GM23338 (cell line): ENCODE measurements at regions not wholly inside any gene's neighbourhood (a gene's known extent, or its start where the extent isn't known, plus 50 kb on each side); places are given as distances from the start of the nearest gene placed in this dataset.

Experiments
- ATAC-seq: fragments of 200-7000 bp; cut with Tn5 transposase; 3 replicates; pipeline ENCODE4 v1.9.1; 2020
- DNase-seq: peaks from one replicate; pipeline ENCODE4 v3.0.0-alpha.2; 2015; ENCODE audit warnings: low spot score
- H2AFZ ChIP-seq: fragments of 200-600 bp; sonication (generic); 2 replicates; pipeline ENCODE4 v1.8.0; 2016; ENCODE audit warnings: antibody characterized with exemption, mild to moderate bottlenecking, moderate library complexity
- H3F3A ChIP-seq: fragments of 200-600 bp; sonication (generic); replicated peaks from 2 replicates; pipeline ENCODE4 v1.8.0; 2017; ENCODE audit warnings: antibody characterized with exemption, mixed run types, low read depth
- H3K27ac ChIP-seq: fragments of 200-600 bp; sonication (generic); 2 replicates; pipeline ENCODE4 v1.6.1; 2016; ENCODE audit warnings: low read depth
- H3K27me3 ChIP-seq: fragments of 200-600 bp; sonication (generic); 2 replicates; pipeline ENCODE4 v1.8.0; 2016; ENCODE audit warnings: mild to moderate bottlenecking, mixed run types, moderate library complexity; ENCODE audit not compliant: insufficient read depth
- H3K36me3 ChIP-seq: fragments of 200-600 bp; sonication (generic); 2 replicates; pipeline ENCODE4 v1.8.0; 2016; ENCODE audit warnings: mild to moderate bottlenecking; ENCODE audit not compliant: insufficient read depth
- H3K4me1 ChIP-seq: fragments of 200-600 bp; sonication (generic); 2 replicates; pipeline ENCODE4 v1.8.0; 2016; ENCODE audit warnings: mild to moderate bottlenecking, moderate library complexity; ENCODE audit not compliant: insufficient read depth
- H3K4me2 ChIP-seq: fragments of 200-600 bp; sonication (generic); 2 replicates; pipeline ENCODE4 v1.7.1; 2017; ENCODE audit warnings: mixed run types
- H3K4me3 ChIP-seq: fragments of 200-600 bp; sonication (generic); 2 replicates; pipeline ENCODE4 v1.6.1; 2016; ENCODE audit warnings: mixed run types
- H3K79me2 ChIP-seq: fragments of 200-600 bp; sonication (generic); replicated peaks from 2 replicates; pipeline ENCODE4 v1.8.0; 2017; ENCODE audit warnings: mild to moderate bottlenecking; ENCODE audit not compliant: insufficient read depth
- H3K9me2 ChIP-seq: fragments of 200-600 bp; sonication (generic); 2 replicates; pipeline ENCODE4 v1.8.0; 2017; ENCODE audit not compliant: insufficient read depth
- H4K20me1 ChIP-seq: fragments of 200-600 bp; sonication (generic); replicated peaks from 2 replicates; pipeline ENCODE4 v1.8.0; 2017; ENCODE audit warnings: mild to moderate bottlenecking; ENCODE audit not compliant: insufficient read depth
- H3K27ac Mint-ChIP-seq: 2 replicates; pipeline ENCODE4 v1.8.0; 2020; ENCODE audit warnings: inconsistent platforms, mild to moderate bottlenecking, moderate library complexity, mixed read lengths
- H3K27me3 Mint-ChIP-seq: 3 replicates; pipeline ENCODE4 v1.8.0; 2022; ENCODE audit warnings: low read depth, mild to moderate bottlenecking, moderate library complexity, mixed read lengths, inconsistent platforms; ENCODE audit not compliant: insufficient read depth, poor library complexity
- H3K36me3 Mint-ChIP-seq: 3 replicates; pipeline ENCODE4 v1.8.0; 2021; ENCODE audit warnings: low read depth, mild to moderate bottlenecking, inconsistent platforms, moderate library complexity, mixed read lengths
- H3K4me1 Mint-ChIP-seq: 3 replicates; pipeline ENCODE4 v1.8.0; 2020; ENCODE audit warnings: mild to moderate bottlenecking, inconsistent platforms, mixed read lengths
- H3K4me3 Mint-ChIP-seq: 3 replicates; pipeline ENCODE4 v1.8.0; 2021; ENCODE audit warnings: moderate library complexity, mild to moderate bottlenecking, inconsistent platforms, mixed read lengths
- H3K9me3 Mint-ChIP-seq: 3 replicates; pipeline ENCODE4 v1.8.0; 2020; ENCODE audit warnings: moderate library complexity, mild to moderate bottlenecking, inconsistent platforms, mixed read lengths
- ETS1 ChIP-seq: IDR thresholded peaks from 2 replicates; pipeline ENCODE4 v1.6.1; 2016; ENCODE audit warnings: antibody characterized with exemption
- EZH2 ChIP-seq: fragments of 200-600 bp; sonication (generic); IDR thresholded peaks from one replicate; pipeline ENCODE4 v1.8.0; 2017; ENCODE audit warnings: antibody characterized with exemption, mild to moderate bottlenecking, low read depth; ENCODE audit not compliant: unreplicated experiment
- EZH2phosphoT487 ChIP-seq: fragments of 200-600 bp; sonication (generic); IDR thresholded peaks from one replicate; pipeline ENCODE4 v1.8.1; 2018; ENCODE audit warnings: antibody characterized with exemption; ENCODE audit not compliant: unreplicated experiment
- JUNB ChIP-seq: IDR thresholded peaks from one replicate; pipeline ENCODE4 v1.6.1; 2016; ENCODE audit warnings: antibody characterized with exemption; ENCODE audit not compliant: unreplicated experiment
- POLR2AphosphoS5 ChIP-seq: IDR thresholded peaks from 2 replicates; pipeline ENCODE4 v1.6.1; 2016; ENCODE audit warnings: antibody characterized with exemption, low read depth
- STAT1 ChIP-seq: IDR thresholded peaks from one replicate; pipeline ENCODE4 v1.6.1; 2016; ENCODE audit warnings: antibody characterized with exemption; ENCODE audit not compliant: unreplicated experiment
- ZNF114 ChIP-seq: fragments of 250-450 bp; sonication (Bioruptor Pico); IDR thresholded peaks from 2 replicates; pipeline ENCODE4 v1.5.0; 2020; ENCODE audit warnings: mild to moderate bottlenecking, moderate library complexity
- ZNF331 ChIP-seq: fragments of 250-450 bp; sonication (Bioruptor Pico); IDR thresholded peaks from 2 replicates; pipeline ENCODE4 v1.5.0; 2020; ENCODE audit warnings: low read depth, mild to moderate bottlenecking, moderate library complexity
- ZNF462 ChIP-seq: fragments of 250-450 bp; sonication (Bioruptor Pico); IDR thresholded peaks from 2 replicates; pipeline ENCODE4 v1.5.0; 2020; ENCODE audit warnings: mild to moderate bottlenecking, moderate library complexity
- TF ChIP-seq, protein P1 (sequence below), 2 experiments: fragments of 200-600 bp in 1 of 2; sonication (generic) in 1 of 2; conservative IDR thresholded peaks; 2 replicates each; pipeline versions ENCODE4 v1.5.1 to v1.6.1; 2016 to 2017; ENCODE audit warnings: antibody characterized with exemption in 2 of 2, low read depth in 2 of 2, mild to moderate bottlenecking in 2 of 2, moderate library complexity in 1 of 2

GRCh38 chr15:26223720-26224119 lies 360.6 kb upstream of the ATP10A start:
- peaks cover 13% of the 10 kb centered on the region; the same call in 1 of the 2 replicates for H3K9me2 ChIP-seq
- no peak overlapping the region for H3K4me3 ChIP-seq
- no peaks in the 10 kb centered on the region for H3K27me3 ChIP-seq
- Mint-ChIP-seq H3K27ac (no peak overlapping the region), H3K9me3 (peaks cover 17% of the 10 kb centered on the region), H3K4me1 (peaks cover 4% of the 10 kb centered on the region; the same call in 1 of the 3 replicates), H3K36me3 (peaks cover 17% of the 10 kb centered on the region), H3K4me3 (no peak overlapping the region), H3K27me3 (peaks cover 4% of the 10 kb centered on the region)
- no peaks in the 10 kb centered on the region for H3K4me1 ChIP-seq
- peaks cover 5% of the 10 kb centered on the region for H3K36me3 ChIP-seq
- no peak for DNase-seq
- no peaks in the 10 kb centered on the region for H3F3A ChIP-seq
- H3K79me2 ChIP-seq, result no peaks in the 10 kb centered on the region
- TF ChIP-seq, protein P1, sequence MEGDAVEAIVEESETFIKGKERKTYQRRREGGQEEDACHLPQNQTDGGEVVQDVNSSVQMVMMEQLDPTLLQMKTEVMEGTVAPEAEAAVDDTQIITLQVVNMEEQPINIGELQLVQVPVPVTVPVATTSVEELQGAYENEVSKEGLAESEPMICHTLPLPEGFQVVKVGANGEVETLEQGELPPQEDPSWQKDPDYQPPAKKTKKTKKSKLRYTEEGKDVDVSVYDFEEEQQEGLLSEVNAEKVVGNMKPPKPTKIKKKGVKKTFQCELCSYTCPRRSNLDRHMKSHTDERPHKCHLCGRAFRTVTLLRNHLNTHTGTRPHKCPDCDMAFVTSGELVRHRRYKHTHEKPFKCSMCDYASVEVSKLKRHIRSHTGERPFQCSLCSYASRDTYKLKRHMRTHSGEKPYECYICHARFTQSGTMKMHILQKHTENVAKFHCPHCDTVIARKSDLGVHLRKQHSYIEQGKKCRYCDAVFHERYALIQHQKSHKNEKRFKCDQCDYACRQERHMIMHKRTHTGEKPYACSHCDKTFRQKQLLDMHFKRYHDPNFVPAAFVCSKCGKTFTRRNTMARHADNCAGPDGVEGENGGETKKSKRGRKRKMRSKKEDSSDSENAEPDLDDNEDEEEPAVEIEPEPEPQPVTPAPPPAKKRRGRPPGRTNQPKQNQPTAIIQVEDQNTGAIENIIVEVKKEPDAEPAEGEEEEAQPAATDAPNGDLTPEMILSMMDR (conservative IDR thresholded peaks at IDR 0.05; ENCODE audit: low read depth in 2 of 2), result 0 out of 4 replicates have a peak, but pooled peaks of 1 of the 2 experiments have one; percentile 5
- no peak for TF ChIP-seq EZH2phosphoT487
- TF ChIP-seq STAT1, result no peak
- TF ChIP-seq ZNF114 (CRISPR knock-in tag), result no peak
- H4K20me1 ChIP-seq, result no peaks in the 10 kb centered on the region
- ATAC-seq, result no peak
- no peak overlapping the region for H3K27ac ChIP-seq
- H2AFZ ChIP-seq, result no peak overlapping the region
- H3K4me2 ChIP-seq, result no peak overlapping the region

- no peaks in the 10 kb centered on the region for H3K4me1 ChIP-seq
- no peak overlapping the region for H3K4me2 ChIP-seq
- peaks cover 4% of the 10 kb centered on the region; the same call in 1 of the 3 replicates for H3K4me1 Mint-ChIP-seq
- H3K36me3 ChIP-seq, result no peaks in the 10 kb centered on the region; the same call in 1 of the 2 replicates
- H4K20me1 ChIP-seq, result no peaks in the 10 kb centered on the region
- peaks cover 4% of the 10 kb centered on the region for H3K27me3 Mint-ChIP-seq
- H3K27ac ChIP-seq, result no peak overlapping the region
- no peaks in the 10 kb centered on the region for H3K27me3 ChIP-seq
- ATAC-seq (no peak), DNase-seq (no peak)
- no peaks in the 10 kb centered on the region for H3F3A ChIP-seq
- peaks cover 13% of the 10 kb centered on the region; the same call in 1 of the 2 replicates for H3K9me2 ChIP-seq
- no peak overlapping the region for H3K4me3 Mint-ChIP-seq
- peak overlapping the region; percentile 78 for H2AFZ ChIP-seq
- H3K27ac Mint-ChIP-seq, result no peak overlapping the region
- H3K79me2 ChIP-seq, result no peaks in the 10 kb centered on the region
- peaks cover 10% of the 10 kb centered on the region for H3K9me3 Mint-ChIP-seq
- H3K4me3 ChIP-seq, result no peak overlapping the region
- peaks cover 10% of the 10 kb centered on the region for H3K36me3 Mint-ChIP-seq
- TF ChIP-seq, protein P1 (conservative IDR thresholded peaks at IDR 0.05; ENCODE audit: low read depth in 2 of 2), result no peak
- TF ChIP-seq ZNF462 (CRISPR knock-in tag) (no peak), ETS1 (no peak), EZH2 (no peak), ZNF114 (CRISPR knock-in tag) (no peak), ZNF331 (no peak), STAT1 (no peak), EZH2phosphoT487 (no peak), POLR2AphosphoS5 (no peak), JUNB (no peak)
These were observed 359.7 kb upstream of the ATP10A start for GRCh38 chr15:26222781-26223180.
